Right kidney (tissue), 1 donor: ENCODE measurements at regions not wholly inside any gene's neighbourhood (a gene's known extent, or its start where the extent isn't known, plus 50 kb on each side); places are given as distances from the start of the nearest gene placed in this dataset.

Experiments used
- DNase-seq: peaks from one replicate; pipeline ENCODE4 v3.0.0-alpha.2; 2016

DNA sequence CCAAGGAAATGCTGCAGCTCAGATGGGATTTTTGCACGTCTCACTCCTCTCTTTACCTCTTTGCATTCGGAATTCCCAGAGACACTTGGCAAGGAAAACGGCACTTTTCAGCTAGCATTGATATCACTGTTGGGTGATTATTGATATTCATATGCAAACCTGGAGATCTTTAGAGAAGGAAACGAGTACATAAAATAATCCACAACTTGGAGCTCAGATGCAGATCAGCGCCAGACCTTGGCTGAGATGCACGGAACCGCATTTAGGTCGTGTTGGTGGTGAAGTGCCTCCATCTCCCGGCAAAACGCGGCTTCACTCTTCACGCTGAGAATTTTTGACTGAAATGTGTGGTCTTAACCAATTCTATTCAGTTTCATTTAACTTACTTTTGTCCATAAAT, 77.2 kb upstream of the ARHGEF7 start:
- DNase-seq: no peak

GRCh38 chr13:111036665-111037064, 78.4 kb upstream of the ARHGEF7 start:
- no peak for DNase-seq

DNA sequence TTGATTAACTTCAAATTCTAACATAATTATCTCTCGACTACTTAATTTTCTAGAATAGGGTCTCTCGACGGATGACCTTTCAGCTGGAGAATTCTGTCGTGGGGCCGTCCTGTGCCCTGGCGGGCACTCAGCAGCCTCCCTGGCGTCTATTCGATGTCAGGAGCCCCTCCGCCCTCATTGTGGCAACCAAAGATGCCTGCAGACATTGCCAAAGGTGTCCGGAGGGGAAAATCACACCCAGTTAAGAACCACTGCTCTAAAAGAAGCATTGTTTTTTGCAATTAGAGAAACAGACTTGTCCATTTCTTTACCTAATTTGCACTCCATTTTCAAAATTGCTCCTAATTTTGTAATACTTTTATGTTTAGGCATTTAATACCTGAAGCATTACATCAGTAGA, 79.2 kb upstream of the ARHGEF7 start:
- no peak for DNase-seq

GRCh38 chr13:111034811-111035210, 80.3 kb upstream of the ARHGEF7 start:
- no peak for DNase-seq

- DNase-seq: no peak
Observed at GRCh38 chr13:111033172-111034130, 81.7 kb upstream of the ARHGEF7 start.

GRCh38 chr13:111031531-111031961, 83.6 kb upstream of the ARHGEF7 start:
- DNase-seq: no peak

- no peak for DNase-seq
Observed at GRCh38 chr13:111029957-111030609, 85.0 kb upstream of the ARHGEF7 start.

DNA sequence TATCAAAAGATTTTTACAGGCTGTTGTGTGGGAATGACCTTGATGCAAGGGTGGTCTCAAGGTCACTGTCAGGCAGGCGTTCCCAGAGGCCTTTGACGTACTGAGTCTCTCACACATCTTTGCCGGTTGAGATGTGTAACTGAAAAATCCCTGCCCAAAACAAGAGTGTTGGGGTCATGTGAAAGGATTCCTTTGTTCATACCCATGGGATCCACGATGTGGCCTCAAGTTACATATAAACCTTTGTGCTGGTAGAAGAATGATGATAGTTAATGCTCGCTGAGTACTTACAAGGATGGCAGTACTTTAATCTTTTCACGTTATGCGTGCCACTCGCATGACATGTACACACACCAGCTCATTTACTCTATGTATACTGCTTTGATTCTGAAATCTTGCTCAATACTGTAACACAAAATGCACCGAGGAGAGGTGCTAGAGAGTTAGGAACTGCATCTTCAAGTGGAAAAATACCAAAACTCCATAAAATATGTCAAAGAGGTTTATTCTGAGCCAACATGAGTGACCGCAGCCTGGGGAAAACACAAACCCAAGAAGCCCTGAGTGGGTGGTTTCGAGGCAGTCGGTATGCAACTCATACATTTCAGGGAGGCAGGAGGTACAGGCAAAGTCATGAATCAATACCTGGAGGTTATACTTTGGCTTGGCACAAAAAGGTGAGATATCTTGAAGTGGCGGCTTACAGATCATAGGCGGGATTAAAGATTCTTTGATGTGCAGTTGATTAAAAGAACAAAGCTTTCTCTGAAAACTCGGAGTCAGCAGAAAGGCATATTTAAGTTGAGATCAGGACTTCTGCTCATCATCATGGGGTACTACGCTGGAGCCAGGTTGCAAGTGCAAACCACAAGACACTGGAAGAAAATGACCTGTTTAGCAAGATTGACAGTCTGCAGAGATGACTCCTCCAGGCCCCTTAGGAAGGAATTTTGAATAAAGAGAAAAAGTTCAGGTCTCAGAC, 87.4 kb upstream of the ARHGEF7 start:
- DNase-seq: no peak

DNA sequence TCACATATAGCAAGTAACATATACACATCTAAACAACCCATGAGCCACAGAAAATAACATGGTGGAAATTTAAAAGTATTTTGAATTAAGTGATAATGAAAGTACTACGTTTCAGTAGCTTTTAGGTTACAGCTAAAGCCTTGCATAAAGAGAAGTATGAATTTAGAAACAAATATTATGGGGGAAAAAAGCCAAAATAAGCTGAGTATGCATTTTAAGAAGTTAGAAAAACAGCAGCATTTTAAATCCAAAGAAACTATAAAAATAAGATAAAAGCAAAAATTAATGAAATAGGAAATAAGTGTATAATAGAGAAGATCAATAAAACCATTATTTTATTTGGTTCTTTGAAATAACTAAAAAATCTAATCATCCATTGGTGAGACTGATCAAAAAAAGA, 89.8 kb upstream of the ARHGEF7 start:
- DNase-seq: no peak

GRCh38 chr13:111022886-111023285, 92.2 kb upstream of the ARHGEF7 start:
- DNase-seq: no peak

DNA sequence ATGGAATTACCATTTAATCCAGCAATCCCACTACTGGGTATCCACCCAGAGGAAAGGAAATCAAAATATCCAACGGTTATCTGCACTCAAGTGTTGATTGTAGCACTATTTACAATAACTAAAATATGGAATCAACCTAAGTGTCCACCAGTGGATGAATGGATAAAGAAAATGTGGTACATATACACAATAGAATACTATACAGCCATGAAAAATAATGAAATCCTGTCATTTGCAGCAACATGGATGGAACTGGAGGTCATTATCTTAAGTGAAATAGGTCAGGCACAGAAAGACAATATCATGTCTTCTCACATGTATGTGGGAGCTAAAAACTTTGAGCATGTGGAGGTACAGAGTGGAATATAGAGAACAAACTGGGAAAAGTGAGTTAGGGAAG, 92.9 kb upstream of the ARHGEF7 start:
- no peak for DNase-seq

DNA sequence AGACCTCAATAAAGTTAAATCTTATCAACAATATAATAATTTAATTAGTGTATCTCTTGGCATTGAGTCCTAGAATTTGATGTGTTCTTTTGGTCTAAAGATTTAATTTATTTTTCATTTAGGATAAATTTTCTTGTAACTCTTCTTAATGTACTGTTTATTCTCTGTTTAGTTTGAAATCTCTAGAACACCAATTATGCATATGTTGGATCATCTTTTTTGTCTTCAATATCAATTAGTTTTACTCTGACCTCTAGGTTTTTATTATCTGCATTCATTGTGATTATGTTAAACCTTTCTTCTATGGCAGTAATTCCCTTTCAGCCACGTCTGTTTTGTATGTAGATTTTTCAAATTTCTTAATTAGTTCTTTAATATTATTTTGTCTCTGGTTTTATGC, 93.8 kb upstream of the ARHGEF7 start:
- no peak for DNase-seq

- DNase-seq: no peak
Observed at GRCh38 chr13:111020546-111020945, 94.6 kb upstream of the ARHGEF7 start.

DNA sequence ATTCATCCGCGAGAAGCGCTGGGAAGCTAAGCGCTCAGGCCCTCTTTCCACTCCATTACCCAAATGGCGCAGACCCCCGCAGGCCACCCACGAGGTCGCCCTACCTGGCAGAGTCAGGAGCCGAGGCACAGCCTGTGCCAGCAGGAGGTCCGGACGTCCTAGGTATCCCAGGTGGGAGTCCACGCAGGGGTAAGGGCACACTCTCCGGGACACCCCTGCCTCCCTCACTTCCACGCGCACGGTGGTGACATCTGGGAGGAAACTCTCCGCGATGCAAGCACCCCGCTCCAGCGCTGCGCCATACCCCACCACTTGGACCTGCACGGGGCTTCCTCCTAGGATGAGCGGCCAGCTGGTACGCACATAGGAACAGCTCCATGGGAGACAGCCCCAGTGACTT, 95.1 kb upstream of the ARHGEF7 start:
- no peak for DNase-seq

- no peak for DNase-seq
Observed at GRCh38 chr13:111017755-111018459, 97.2 kb upstream of the ARHGEF7 start.

DNA sequence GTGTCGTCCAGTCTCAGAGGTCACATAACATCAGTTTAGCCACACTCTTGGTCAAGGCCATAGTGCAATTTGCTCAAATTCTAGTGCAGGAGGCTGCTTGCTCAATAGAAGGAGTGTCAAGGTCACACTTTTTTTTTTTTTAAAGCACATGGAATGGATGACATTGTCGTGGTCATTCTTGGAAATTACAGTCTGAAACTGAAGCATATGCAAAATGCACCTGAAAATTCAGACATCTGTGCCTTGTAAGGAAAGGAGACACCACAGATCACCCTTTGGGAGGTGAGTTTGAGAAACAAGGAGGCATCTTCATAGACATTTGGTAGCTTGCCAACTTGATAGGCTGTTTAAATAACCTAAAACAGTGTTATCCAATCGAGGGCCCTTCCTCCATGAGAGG, 98.3 kb upstream of the ANKRD10 start:
- no peak for DNase-seq

- DNase-seq: no peak
Observed at GRCh38 chr13:111011899-111012298, 97.0 kb upstream of the ANKRD10 start.

DNA sequence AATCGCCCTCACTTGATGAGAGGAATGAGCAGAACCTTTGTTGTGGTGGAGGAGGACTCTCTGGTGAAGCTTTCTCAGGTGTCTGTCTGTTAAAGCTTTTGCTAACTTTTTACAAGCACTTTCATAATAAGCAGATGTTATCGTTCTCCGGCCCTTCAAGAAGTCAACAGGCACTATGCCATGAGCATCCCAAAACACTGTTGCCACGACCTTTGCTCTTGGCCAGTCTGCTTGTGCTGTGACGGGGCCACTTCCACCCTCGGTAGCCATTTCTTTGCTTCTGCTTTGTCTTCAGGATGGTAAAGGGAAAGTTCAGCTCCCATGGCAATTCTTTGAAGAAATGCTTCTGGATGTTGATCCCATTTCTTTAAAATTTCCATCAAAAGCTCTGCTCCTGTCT, 93.5 kb upstream of the ANKRD10 start:
- no peak for DNase-seq

DNA sequence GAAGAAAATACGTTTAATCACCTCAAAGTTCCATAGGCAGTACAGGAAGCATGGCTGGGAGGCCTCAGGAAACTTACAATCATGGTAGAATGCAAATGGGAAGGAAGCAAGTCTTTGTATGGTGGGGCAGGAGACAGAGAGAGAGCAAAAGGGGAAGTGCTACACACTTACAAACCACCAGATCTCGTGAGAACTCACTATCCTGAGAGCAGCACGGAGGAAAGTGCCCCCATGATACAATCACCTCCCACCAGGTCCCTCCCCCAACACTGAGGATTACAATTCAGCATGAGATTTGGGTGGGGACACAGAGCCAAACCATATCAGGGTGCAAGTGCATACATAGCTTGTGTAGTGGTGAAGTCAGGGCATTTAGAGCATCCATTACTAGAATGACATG, 92.3 kb upstream of the ANKRD10 start:
- DNase-seq: no peak

- peak; percentile 29 for DNase-seq
Observed at GRCh38 chr13:111006506-111007031, 91.7 kb upstream of the ANKRD10 start.

- peak; percentile 47 for DNase-seq
Observed at GRCh38 chr13:111005808-111006505, 91.1 kb upstream of the ANKRD10 start.
